Kidney (tissue), 13 donors: ENCODE measurements at regions not wholly inside any gene's neighbourhood (a gene's known extent, or its start where the extent isn't known, plus 50 kb on each side); places are given as distances from the start of the nearest gene placed in this dataset.

ENCODE experiments used
- DNase-seq, 5 donors: peaks; one replicate each; pipeline ENCODE4 v3.0.0-alpha.2; 2013 to 2020
- FAIRE-seq: peaks from 2 replicates; lab custom pipeline; 2012; peaks lifted over from hg19 to GRCh38; lab: Jason Lieb, UNC
- H3K27ac ChIP-seq, 2 donors: one replicate each; pipeline ENCODE4 v1.7.0; 2013; ENCODE audit warnings: low read depth in 2 of 2, low read length in 2 of 2, inconsistent platforms in 1 of 2
- H3K27me3 ChIP-seq: one replicate; pipeline ENCODE4 v1.7.1; 2013; ENCODE audit warnings: low read length, inconsistent platforms; ENCODE audit not compliant: control insufficient read depth, insufficient read depth
- H3K36me3 ChIP-seq, 3 donors: one replicate each; pipeline versions ENCODE4 v1.7.0 to v1.7.1; 2013; ENCODE audit warnings: low read length in 3 of 3, control low read depth in 1 of 3, inconsistent platforms in 1 of 3; ENCODE audit not compliant: insufficient read depth in 3 of 3, control insufficient read depth in 2 of 3
- H3K4me1 ChIP-seq, 3 donors: one replicate each; pipeline versions ENCODE4 v1.7.0 to v1.7.1; 2013; ENCODE audit warnings: low read length in 3 of 3, inconsistent platforms in 1 of 3, low read depth in 1 of 3; ENCODE audit not compliant: control insufficient read depth in 2 of 3, insufficient read depth in 2 of 3
- H3K4me3 ChIP-seq, 3 donors: one replicate each; pipeline versions ENCODE4 v1.7.0 to v1.8.1; 2013; ENCODE audit warnings: low read length in 3 of 3, control low read depth in 1 of 3, inconsistent platforms in 1 of 3
- H3K9ac ChIP-seq, 3 donors: one replicate each; pipeline versions ENCODE4 v1.7.0 to v1.7.1; 2013; ENCODE audit warnings: low read length in 3 of 3, control low read depth in 1 of 3, inconsistent platforms in 1 of 3
- H3K9me3 ChIP-seq, 3 donors: one replicate each; pipeline versions ENCODE4 v1.7.0 to v1.7.1; 2013; ENCODE audit warnings: low read length in 3 of 3, control low read depth in 1 of 3, inconsistent platforms in 1 of 3; ENCODE audit not compliant: control insufficient read depth in 2 of 3, insufficient read depth in 1 of 3
- CTCF ChIP-seq: IDR thresholded peaks from 3 replicates; pipeline ENCODE4 v1.5.1; 2012; ENCODE audit warnings: mild to moderate bottlenecking, moderate library complexity, borderline replicate concordance; ENCODE audit not compliant: insufficient read depth; ENCODE audit errors: extremely low read depth
- intact Hi-C: fragments of 100-400 bp; cut with DNase I; formaldehyde crosslinking; loops from one replicate; pipeline ENCODE4 v1.11.1; 2022
- donor health status: control.
- donor health status: control.
- donor health status: control.
- donor health status: control.
- donor health status: control.
- donor health status: DM: yes; HTN: yes; CAD: no.
- donor health status: Normal renal cell carcinoma (clear cell type).

GRCh38 chr3:878746-879145 lies 214.1 kb upstream of the CNTN6 start:
- Histone ChIP-seq H3K27ac (no peak overlapping the region), H3K36me3 (no peaks in the 10 kb centered on the region), H3K27me3 (no peaks in the 10 kb centered on the region), H3K4me1 (no peaks in the 10 kb centered on the region), H3K9ac (no peak overlapping the region), H3K4me3 (no peak overlapping the region), H3K9me3 (no peaks in the 10 kb centered on the region)
- DNase-seq, result no peak
- no peak for FAIRE-seq
- TF ChIP-seq CTCF, result no peak
- intact Hi-C loops, result no loop called here

- H3K36me3 ChIP-seq, result no peaks in the 10 kb centered on the region
- no peak overlapping the region for H3K4me3 ChIP-seq
- H3K27me3 ChIP-seq, result no peaks in the 10 kb centered on the region
- H3K27ac ChIP-seq, result no peak overlapping the region
- no peaks in the 10 kb centered on the region for H3K4me1 ChIP-seq
- TF ChIP-seq CTCF, result no peak
- no peaks in the 10 kb centered on the region for H3K9me3 ChIP-seq
- intact Hi-C loops, result no loop called here
- no peak overlapping the region for H3K9ac ChIP-seq
- FAIRE-seq (no peak), DNase-seq (no peak)
Observed at GRCh38 chr3:880371-880770, 212.5 kb upstream of the CNTN6 start.

GRCh38 chr3:882533-882932 lies 210.3 kb upstream of the CNTN6 start:
- Histone ChIP-seq H3K4me3 (no peak overlapping the region), H3K27ac (no peak overlapping the region), H3K36me3 (no peaks in the 10 kb centered on the region), H3K9me3 (no peaks in the 10 kb centered on the region), H3K27me3 (no peaks in the 10 kb centered on the region), H3K9ac (no peak overlapping the region), H3K4me1 (no peaks in the 10 kb centered on the region)
- DNase-seq (no peak), FAIRE-seq (no peak)
- intact Hi-C loops, result no loop called here
- TF ChIP-seq CTCF, result no peak
